Posterior cingulate gyrus (tissue), 11 donors: ENCODE measurements at regions not wholly inside any gene's neighbourhood (a gene's known extent, or its start where the extent isn't known, plus 50 kb on each side); places are given as distances from the start of the nearest gene placed in this dataset.

Experiments
- DNase-seq, 10 donors: peaks; one replicate each; pipeline versions ENCODE4 v3.0.0 to v3.0.0-alpha.2; 2020 to 2021; ENCODE audit warnings: mixed read lengths in 3 of 10
- intact Hi-C: fragments of 100-400 bp; cut with DNase I; formaldehyde crosslinking; loops from one replicate; pipeline ENCODE4 v1.15.1; 2023

DNA sequence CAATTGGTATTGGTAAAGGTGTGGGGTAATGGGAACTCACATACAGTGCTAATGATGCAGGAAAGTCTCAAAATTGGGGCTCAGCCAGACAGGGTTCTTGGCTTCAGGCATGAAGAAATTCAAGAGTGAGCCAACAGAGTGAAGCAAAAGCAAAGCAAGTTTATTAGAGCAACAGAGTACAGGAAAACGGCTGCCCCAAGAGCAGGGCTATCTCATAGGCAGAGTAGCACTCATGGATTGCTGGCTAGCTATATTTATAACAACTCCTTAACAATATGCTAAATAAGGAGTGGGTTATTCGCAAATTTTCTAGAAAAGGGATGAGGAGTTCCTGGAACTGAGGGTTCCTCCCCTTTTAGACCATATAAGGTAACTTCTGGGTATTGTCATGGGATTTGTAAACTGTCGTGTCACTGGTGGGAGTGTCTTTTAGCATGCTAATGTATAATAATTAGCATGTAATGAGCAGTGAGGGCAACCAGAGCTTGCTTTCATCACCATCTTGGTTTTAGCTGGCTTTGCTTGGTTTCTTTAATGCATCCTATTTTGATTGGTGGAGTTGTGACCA, 233.8 kb upstream of the NOL4 start:
- DNase-seq, result no peak
- intact Hi-C loops, result no loop called here

GRCh38 chr18:34461266-34461665, 236.6 kb upstream of the NOL4 start:
- DNase-seq, result no peak
- intact Hi-C loops, result no loop called here

DNA sequence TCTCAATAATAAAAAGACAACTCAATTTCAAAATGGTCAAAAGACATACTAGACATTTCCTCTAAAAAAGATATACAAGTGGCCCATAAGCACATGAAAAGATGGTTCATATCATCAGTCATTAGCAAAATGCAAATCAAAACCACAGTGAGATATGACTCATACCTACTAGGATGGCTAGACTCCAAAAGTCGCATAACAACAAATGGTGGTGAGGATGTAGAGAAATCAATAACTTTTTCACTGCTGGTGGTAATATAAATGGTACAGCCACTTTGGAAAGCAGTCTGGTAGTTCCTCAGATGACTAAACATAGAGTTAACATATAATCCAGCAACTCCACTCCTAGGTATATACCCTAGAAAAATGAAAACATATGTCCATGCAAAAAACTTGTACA, 242.3 kb upstream of the NOL4 start:
- DNase-seq, result no peak
- intact Hi-C loops, result no loop called here

GRCh38 chr18:34480162-34480700, 229.9 kb upstream of the DTNA start:
- intact Hi-C loops, result no loop called here
- DNase-seq, result no peak

GRCh38 chr18:34482204-34482603, 227.9 kb upstream of the DTNA start:
- intact Hi-C loops, result no loop called here
- DNase-seq, result no peak

DNA sequence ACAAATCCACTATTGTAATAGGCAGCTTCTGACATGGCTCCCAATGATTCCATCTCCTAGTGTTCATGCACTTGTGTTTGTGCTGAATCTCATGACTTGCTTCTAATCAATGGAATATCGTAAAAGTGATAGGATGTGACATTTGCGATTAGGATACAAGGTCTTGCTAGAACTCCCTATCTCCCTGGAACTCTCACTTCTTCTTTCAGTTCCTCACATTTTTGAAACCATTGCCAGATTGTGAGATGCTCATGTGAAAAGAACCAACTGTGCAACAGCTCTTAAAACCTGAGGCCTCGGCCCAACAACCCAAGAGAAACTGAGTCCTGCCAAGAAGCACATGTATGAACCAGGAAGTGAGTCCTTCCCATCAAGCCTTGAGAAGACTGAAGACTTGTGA, 226.9 kb upstream of the DTNA start:
- DNase-seq, result no peak
- intact Hi-C loops, result no loop called here

DNA sequence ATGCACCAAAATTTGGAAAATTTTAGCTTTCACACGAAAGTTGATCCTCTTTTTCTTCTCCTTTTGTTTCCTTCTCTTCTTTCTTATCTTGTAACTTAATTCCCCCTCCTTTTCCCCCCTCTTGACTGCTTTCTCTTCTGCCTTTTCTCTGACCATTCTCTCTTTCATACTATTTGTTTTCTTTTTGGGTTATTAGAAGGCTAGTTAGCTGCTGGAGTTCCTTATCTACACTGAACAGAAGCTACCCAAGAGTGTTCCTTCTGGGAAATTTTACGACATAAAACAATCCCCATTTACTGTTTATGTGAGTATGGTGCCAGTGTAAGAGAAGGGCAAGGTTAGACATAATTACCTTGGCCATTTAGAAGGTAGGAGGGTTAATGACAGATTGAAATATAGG, 218.4 kb upstream of the DTNA start:
- intact Hi-C loops, result loop anchor here (10.0 kb wide), 2 partner anchors 163 to 293 kb away; no protein-coding TSS in a partner anchor
- DNase-seq, result no peak

DNA sequence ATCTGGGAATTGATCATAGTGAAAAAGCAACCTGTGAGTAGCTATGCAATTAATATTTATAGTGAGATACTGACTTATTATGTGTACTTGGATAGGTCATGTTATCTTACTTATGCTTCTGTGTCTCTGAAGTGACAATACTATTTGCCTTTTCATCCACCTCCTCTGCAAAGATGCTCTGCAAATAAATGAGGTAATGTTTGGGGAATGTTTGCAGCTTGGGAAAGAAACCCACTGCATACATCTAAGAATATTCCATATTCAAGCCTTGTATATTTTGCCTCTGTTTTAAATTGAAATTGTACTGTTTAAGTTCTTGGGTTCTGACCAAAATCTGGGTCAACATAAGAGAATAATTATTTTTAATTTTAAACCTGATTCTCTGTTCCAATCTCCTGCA, 217.4 kb upstream of the DTNA start:
- DNase-seq, result no peak
- intact Hi-C loops, result loop anchor here (10.0 kb wide), 2 partner anchors 162 to 292 kb away; no protein-coding TSS in a partner anchor

DNA sequence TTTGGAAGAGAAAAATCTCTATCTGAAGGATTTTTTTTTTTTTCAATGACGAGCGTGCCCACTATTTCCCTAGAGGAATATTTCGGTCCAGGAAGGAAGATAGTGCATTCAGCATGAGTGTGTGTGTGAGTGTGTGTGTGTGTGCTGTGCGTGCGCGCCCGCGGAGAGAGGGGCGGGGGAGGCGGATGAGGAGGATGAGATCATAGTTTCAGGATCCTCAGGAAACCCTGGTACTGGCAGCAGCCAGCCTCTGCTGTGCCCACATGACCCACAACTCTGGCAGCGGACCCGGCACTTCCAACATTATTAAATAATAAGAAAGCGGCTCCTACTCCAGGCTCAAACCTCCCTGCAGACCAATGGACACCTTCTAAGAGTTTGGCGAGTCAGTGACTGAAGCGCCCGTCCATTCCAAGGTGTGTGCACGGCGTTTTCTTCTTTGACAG, 217.0 kb upstream of the DTNA start:
- peak; percentile 69 to 97 (median 80) for DNase-seq
- intact Hi-C loops, result loop anchor here (10.0 kb wide), 2 partner anchors 162 to 292 kb away; no protein-coding TSS in a partner anchor

GRCh38 chr18:34493566-34494358, 216.3 kb upstream of the DTNA start:
- DNase-seq, result peak; percentile 13 to 89 (median 34)
- intact Hi-C loops, result loop anchor here (10.0 kb wide), 2 partner anchors 161 to 291 kb away; no protein-coding TSS in a partner anchor

GRCh38 chr18:34494359-34494696, 215.8 kb upstream of the DTNA start:
- intact Hi-C loops, result loop anchor here (10.0 kb wide), 2 partner anchors 160 to 290 kb away; no protein-coding TSS in a partner anchor
- DNase-seq, result peak in 9 of 10 donors; percentile 10 to 87 (median 30)

DNA sequence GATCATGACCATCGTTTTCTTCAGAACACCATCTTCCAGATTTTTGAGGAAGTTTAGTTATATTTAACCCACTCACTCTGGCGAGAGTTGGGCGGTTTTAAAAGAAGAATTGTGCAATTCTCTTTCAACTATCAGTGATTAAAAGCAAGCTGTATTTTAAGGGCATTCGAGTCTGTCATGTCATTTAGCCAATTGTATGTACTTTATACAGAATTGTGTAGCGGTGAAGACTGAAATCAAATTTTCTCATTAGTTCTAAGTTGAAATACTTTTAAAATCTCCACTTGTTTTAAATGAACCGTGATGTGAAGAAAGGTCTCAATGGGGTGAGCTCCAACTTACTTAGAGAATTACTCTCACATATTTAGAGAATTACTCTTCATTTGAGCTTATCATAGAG, 214.6 kb upstream of the DTNA start:
- intact Hi-C loops, result loop anchor here (5.0 to 10.0 kb wide), 3 partner anchors 97 to 289 kb away; no protein-coding TSS in a partner anchor
- no peak for DNase-seq

GRCh38 chr18:34501553-34501952, 208.5 kb upstream of the DTNA start:
- intact Hi-C loops, result no loop called here
- no peak for DNase-seq

- DNase-seq, result no peak
- intact Hi-C loops, result no loop called here
These were observed 203.9 kb upstream of the DTNA start for GRCh38 chr18:34506198-34506597.

DNA sequence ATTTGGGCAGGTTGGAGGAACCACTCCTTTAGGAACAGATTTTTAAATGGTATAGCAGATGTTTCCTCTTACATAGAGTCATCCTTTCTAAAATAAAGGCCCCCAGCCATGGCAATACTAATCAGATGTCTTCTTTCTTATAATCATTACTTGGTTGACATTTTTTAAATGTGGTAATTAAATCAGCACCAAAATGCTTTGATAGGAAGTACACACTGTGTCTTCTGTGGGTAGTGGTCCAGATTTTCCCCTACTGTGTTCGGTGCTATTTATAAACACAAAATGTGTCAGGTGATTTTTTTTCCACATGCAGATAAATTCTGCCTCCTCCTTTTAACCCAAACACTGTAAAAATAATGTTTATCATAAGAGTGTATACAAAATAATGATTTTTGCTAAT, 200.9 kb upstream of the DTNA start:
- intact Hi-C loops, result no loop called here
- DNase-seq, result no peak

GRCh38 chr18:34509879-34510586, 200.1 kb upstream of the DTNA start:
- intact Hi-C loops, result no loop called here
- DNase-seq, result no peak

GRCh38 chr18:34510926-34511325, 199.2 kb upstream of the DTNA start:
- no peak for DNase-seq
- intact Hi-C loops, result no loop called here

- intact Hi-C loops, result no loop called here
- no peak for DNase-seq
These were observed 198.7 kb upstream of the DTNA start for GRCh38 chr18:34511435-34511834.

GRCh38 chr18:34511879-34512278, 198.2 kb upstream of the DTNA start:
- intact Hi-C loops, result no loop called here
- no peak for DNase-seq

DNA sequence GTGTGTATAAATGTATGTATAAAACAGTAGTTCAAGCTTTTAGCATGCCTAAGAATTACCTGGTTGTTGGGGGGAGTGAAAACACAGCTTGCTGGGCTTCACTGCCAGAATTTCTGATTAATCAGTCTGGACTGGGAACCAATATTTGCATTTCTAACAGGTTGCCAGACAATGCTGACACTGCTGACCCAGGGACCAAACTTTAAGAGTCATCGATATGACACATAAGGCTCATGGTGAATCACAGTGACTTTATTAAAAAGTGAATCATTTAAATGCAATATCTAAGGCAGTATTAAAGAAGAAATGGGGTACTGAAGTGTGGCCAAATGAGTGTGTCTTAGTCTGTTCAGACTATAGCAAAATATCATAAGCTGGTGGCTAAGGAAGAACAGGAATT, 195.9 kb upstream of the DTNA start:
- intact Hi-C loops, result no loop called here
- no peak for DNase-seq

- no peak for DNase-seq
- intact Hi-C loops, result no loop called here
These were observed 195.1 kb upstream of the DTNA start for GRCh38 chr18:34514957-34515356.
